ENCODE measurements at regions not wholly inside any gene's neighbourhood (a gene's known extent, or its start where the extent isn't known, plus 50 kb on each side); places are given as distances from the start of the nearest gene placed in this dataset.

GRCh38 chr1:23614032-23614660 is 54.8 kb upstream of the ID3 start:
- no peak for DNase-seq

GRCh38 chr1:23613191-23614031 is 54.1 kb upstream of the ID3 start:
- no peak for DNase-seq

- DNase-seq: no peak
Measured at GRCh38 chr1:23611601-23612327, 52.5 kb upstream of the ID3 start.

GRCh38 chr1:23610677-23611076 is 51.4 kb upstream of the ID3 start:
- no peak for DNase-seq

- no peak for DNase-seq
Measured at GRCh38 chr1:23609971-23610370, 50.7 kb upstream of the ID3 start.
